Keratinocyte (primary cell): ENCODE measurements at regions not wholly inside any gene's neighbourhood (a gene's known extent, or its start where the extent isn't known, plus 50 kb on each side); places are given as distances from the start of the nearest gene placed in this dataset.

ENCODE experiments used
- DNase-seq: peaks from one replicate; pipeline ENCODE4 v3.0.0-alpha.2; 2011; ENCODE audit warnings: low read depth, missing footprints, low spot score
- FAIRE-seq: peaks from 2 replicates; lab custom pipeline; 2011; peaks lifted over from hg19 to GRCh38; lab: Jason Lieb, UNC
- H2AFZ ChIP-seq: 2 replicates; pipeline ENCODE4 v1.6.0; 2012; ENCODE audit warnings: low read length, control low read depth, inconsistent platforms; ENCODE audit not compliant: control insufficient read depth
- H3K27ac ChIP-seq: 2 replicates; pipeline ENCODE4 v1.5.1; 2011; ENCODE audit warnings: low read length; ENCODE audit not compliant: control insufficient read depth, insufficient read depth
- H3K27me3 ChIP-seq: 3 replicates; pipeline ENCODE4 v1.6.0; 2011; ENCODE audit warnings: low read length; ENCODE audit not compliant: control insufficient read depth, insufficient read depth; ENCODE audit errors: extremely low read depth
- H3K36me3 ChIP-seq, 2 experiments: 2 replicates in 1 of 2; 3 replicates in 1 of 2; pipeline ENCODE4 v1.5.1; 2011; ENCODE audit warnings: low read length in 2 of 2, mild to moderate bottlenecking in 1 of 2; ENCODE audit not compliant: control insufficient read depth in 2 of 2, insufficient read depth in 2 of 2; ENCODE audit errors: extremely low read depth in 1 of 2
- H3K4me1 ChIP-seq: 3 replicates; pipeline ENCODE4 v1.5.1; 2011; ENCODE audit warnings: low read length; ENCODE audit not compliant: control insufficient read depth, insufficient read depth; ENCODE audit errors: extremely low read depth
- H3K4me2 ChIP-seq: 3 replicates; pipeline ENCODE4 v1.6.0; 2011; ENCODE audit warnings: low read depth, low read length; ENCODE audit not compliant: control insufficient read depth, insufficient read depth; ENCODE audit errors: extremely low read depth
- H3K4me3 ChIP-seq, 3 experiments: fragments of 200-600 bp in 1 of 3; sonication (generic) in 1 of 3; 2 replicates in 2 of 3; 3 replicates in 1 of 3; pipeline ENCODE4 v1.5.1; 2011 to 2016; ENCODE audit warnings: low read length in 3 of 3, mild to moderate bottlenecking in 3 of 3, control low read depth in 2 of 3, inconsistent platforms in 1 of 3, low read depth in 1 of 3, mixed read lengths in 1 of 3, mixed run types in 1 of 3, moderate library complexity in 1 of 3; ENCODE audit not compliant: control insufficient read depth in 2 of 3, insufficient read depth in 2 of 3; ENCODE audit errors: extremely low read depth in 1 of 3
- H3K79me2 ChIP-seq: 2 replicates; pipeline ENCODE4 v1.6.0; 2012; ENCODE audit warnings: low read length; ENCODE audit not compliant: control insufficient read depth, insufficient read depth
- H3K9ac ChIP-seq: 3 replicates; pipeline ENCODE4 v1.6.0; 2011; ENCODE audit warnings: low read length; ENCODE audit not compliant: control insufficient read depth, insufficient read depth; ENCODE audit errors: extremely low read depth
- H3K9me1 ChIP-seq: 3 replicates; pipeline ENCODE4 v1.6.0; 2011; ENCODE audit warnings: low read length; ENCODE audit not compliant: control insufficient read depth, insufficient read depth; ENCODE audit errors: extremely low read depth
- H3K9me3 ChIP-seq: 2 replicates; pipeline ENCODE4 v1.5.1; 2012; ENCODE audit warnings: low read depth, low read length; ENCODE audit not compliant: control insufficient read depth
- H4K20me1 ChIP-seq: 3 replicates; pipeline ENCODE4 v1.6.0; 2011; ENCODE audit warnings: low read length; ENCODE audit not compliant: control insufficient read depth, insufficient read depth; ENCODE audit errors: extremely low read depth
- CTCF ChIP-seq, 3 experiments: IDR thresholded peaks in 1 of 3; conservative IDR thresholded peaks in 1 of 3; optimal IDR thresholded peaks in 1 of 3; 2 replicates in 2 of 3; 3 replicates in 1 of 3; pipeline versions ENCODE3 to v1.5.1; 2011; ENCODE audit warnings: low read length in 3 of 3, mild to moderate bottlenecking in 3 of 3, moderate library complexity in 2 of 3, control low read depth in 1 of 3, inconsistent platforms in 1 of 3; ENCODE audit not compliant: insufficient read depth in 2 of 3; ENCODE audit errors: extremely low read depth in 1 of 3
- EZH2 ChIP-seq: IDR thresholded peaks from one replicate; pipeline ENCODE4 v1.6.1; 2012; ENCODE audit warnings: inconsistent platforms, mild to moderate bottlenecking, low read length, moderate library complexity
- dilution Hi-C: fragments of 300-500 bp; cut with MboI; formaldehyde crosslinking; loops from one replicate; pipeline ENCODE4 v1.7.0; 2020; ENCODE audit warnings: low sequenced_read_pairs; ENCODE audit not compliant: extremely low pct_ligation_motif_present

- Histone ChIP-seq H3K4me1 (no peaks in the 10 kb centered on the region), H3K36me3 (no peaks in the 10 kb centered on the region), H3K9me1 (no peaks in the 10 kb centered on the region), H2AFZ (no peak overlapping the region), H4K20me1 (no peaks in the 10 kb centered on the region), H3K4me2 (no peak overlapping the region), H3K9ac (no peak overlapping the region), H3K9me3 (no peaks in the 10 kb centered on the region), H3K4me3 (no peak overlapping the region), H3K27me3 (no peaks in the 10 kb centered on the region), H3K79me2 (no peaks in the 10 kb centered on the region), H3K27ac (no peak overlapping the region)
- TF ChIP-seq EZH2 (no peak), CTCF (optimal IDR thresholded peaks at IDR 0.05 in 1 of 3, IDR thresholded peaks at IDR 0.05 in 1 of 3, conservative IDR thresholded peaks at IDR 0.05 in 1 of 3; ENCODE audit: extremely low read depth in 1 of 3, insufficient read depth in 2 of 3, low read length in 3 of 3) (no peak)
- FAIRE-seq (no peak), DNase-seq (no peak)
- dilution Hi-C loops = no loop called here
These were observed 820.6 kb downstream of the DIAPH3 start for GRCh38 chr13:59343132-59343531.

GRCh38 chr13:59343993-59344822 lies 819.5 kb downstream of the DIAPH3 start:
- H3K4me2 ChIP-seq = no peak overlapping the region
- no peak for FAIRE-seq
- no peak for DNase-seq
- no peaks in the 10 kb centered on the region for H3K36me3 ChIP-seq
- H3K4me3 ChIP-seq = no peak overlapping the region
- H3K27ac ChIP-seq = no peak overlapping the region
- TF ChIP-seq CTCF (optimal IDR thresholded peaks at IDR 0.05 in 1 of 3, IDR thresholded peaks at IDR 0.05 in 1 of 3, conservative IDR thresholded peaks at IDR 0.05 in 1 of 3; ENCODE audit: extremely low read depth in 1 of 3, insufficient read depth in 2 of 3, low read length in 3 of 3) = no peak
- TF ChIP-seq EZH2 = no peak
- no peaks in the 10 kb centered on the region for H3K4me1 ChIP-seq
- H3K9ac ChIP-seq = no peak overlapping the region
- dilution Hi-C loops = no loop called here
- H3K9me3 ChIP-seq = no peaks in the 10 kb centered on the region
- no peaks in the 10 kb centered on the region for H4K20me1 ChIP-seq
- no peaks in the 10 kb centered on the region for H3K27me3 ChIP-seq
- H3K79me2 ChIP-seq = no peaks in the 10 kb centered on the region
- no peak overlapping the region for H2AFZ ChIP-seq
- H3K9me1 ChIP-seq = no peaks in the 10 kb centered on the region
